HG03039 (cell line): ENCODE measurements at regions not wholly inside any gene's neighbourhood (a gene's known extent, or its start where the extent isn't known, plus 50 kb on each side); places are given as distances from the start of the nearest gene placed in this dataset.
"Not testable (repeated sequence)": the region's sequence is repeated elsewhere in the genome, so short reads cannot be mapped to it uniquely, and the experiment has no call there.

Experiments
- ATAC-seq: cut with Tn5 transposase; IDR thresholded peaks from one replicate; pipeline ENCODE4 v1.9.1; 2021; ENCODE audit warnings: mild to moderate bottlenecking, moderate library complexity; ENCODE audit not compliant: unreplicated experiment

GRCh38 chr12:9415898-9416297 lies 191.8 kb downstream of the KLRB1 start:
- not testable (repeated sequence) for ATAC-seq

GRCh38 chr12:9413862-9414261 lies 193.9 kb downstream of the KLRB1 start:
- ATAC-seq: not testable (repeated sequence)

- ATAC-seq: not testable (repeated sequence)
Observed at GRCh38 chr12:9412459-9412858, 195.3 kb downstream of the KLRB1 start.

- not testable (repeated sequence) for ATAC-seq
Observed at GRCh38 chr12:9411616-9412268, 196.0 kb downstream of the KLRB1 start.

GRCh38 chr12:9407425-9407748 lies 199.2 kb upstream of the PZP start:
- ATAC-seq: not testable (repeated sequence)

- no peak for ATAC-seq
Observed at GRCh38 chr12:9406564-9407424, 198.6 kb upstream of the PZP start.

- ATAC-seq: no peak
Observed at GRCh38 chr12:9405886-9406563, 197.8 kb upstream of the PZP start.

- no peak for ATAC-seq
Observed at GRCh38 chr12:9404469-9405260, 196.5 kb upstream of the PZP start.

GRCh38 chr12:9404031-9404430 lies 195.8 kb upstream of the PZP start:
- no peak for ATAC-seq

- ATAC-seq: not testable (repeated sequence)
Observed at GRCh38 chr12:9402432-9403040, 194.3 kb upstream of the PZP start.

GRCh38 chr12:9396367-9396766 lies 188.2 kb upstream of the PZP start:
- not testable (repeated sequence) for ATAC-seq

GRCh38 chr12:9395220-9395619 lies 187.0 kb upstream of the PZP start:
- not testable (repeated sequence) for ATAC-seq

GRCh38 chr12:9392842-9393241 lies 184.6 kb upstream of the PZP start:
- ATAC-seq: no peak

GRCh38 chr12:9391815-9392214 lies 183.6 kb upstream of the PZP start:
- ATAC-seq: no peak

GRCh38 chr12:9390761-9391160 lies 182.6 kb upstream of the PZP start:
- no peak for ATAC-seq

- ATAC-seq: no peak
Observed at GRCh38 chr12:9389796-9390195, 181.6 kb upstream of the PZP start.

- ATAC-seq: no peak
Observed at GRCh38 chr12:9388379-9388778, 180.2 kb upstream of the PZP start.

GRCh38 chr12:9387450-9387849 lies 179.3 kb upstream of the PZP start:
- no peak for ATAC-seq

- ATAC-seq: no peak
Observed at GRCh38 chr12:9383585-9383984, 175.4 kb upstream of the PZP start.

- ATAC-seq: no peak
Observed at GRCh38 chr12:9381619-9382018, 173.4 kb upstream of the PZP start.

- ATAC-seq: no peak
Observed at GRCh38 chr12:9380650-9381049, 172.5 kb upstream of the PZP start.
